HG03103 (cell line): ENCODE measurements at regions not wholly inside any gene's neighbourhood (a gene's known extent, or its start where the extent isn't known, plus 50 kb on each side); places are given as distances from the start of the nearest gene placed in this dataset.

Experiments used
- ATAC-seq: cut with Tn5 transposase; IDR thresholded peaks from one replicate; pipeline ENCODE4 v1.9.1; 2021; ENCODE audit warnings: low read depth; ENCODE audit not compliant: unreplicated experiment

- ATAC-seq: no peak
Measured at GRCh38 chr16:13542284-13542683, 377.7 kb upstream of the ERCC4 start.

GRCh38 chr16:13543850-13544249, 376.1 kb upstream of the ERCC4 start:
- no peak for ATAC-seq

DNA sequence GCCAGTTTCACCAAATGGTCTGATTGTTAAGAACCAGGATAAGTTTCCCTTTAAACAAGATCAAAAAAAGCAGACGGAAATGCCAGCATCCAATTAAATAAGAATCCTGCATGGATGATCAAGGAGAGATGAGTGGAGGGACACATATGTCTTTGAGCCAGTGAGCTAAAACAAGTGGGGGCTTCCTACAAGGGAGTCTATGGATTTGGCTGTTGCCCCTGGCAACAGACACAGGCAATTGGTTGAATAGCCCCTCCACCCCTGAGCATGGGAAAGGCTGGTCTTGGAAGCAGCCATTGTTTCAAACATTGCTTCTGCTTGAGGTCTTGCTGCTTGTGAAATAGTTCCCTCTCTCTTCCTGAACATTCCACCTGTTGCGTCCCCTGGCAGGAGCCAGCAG, 374.7 kb upstream of the ERCC4 start:
- ATAC-seq: no peak

GRCh38 chr16:13550254-13550653, 369.7 kb upstream of the ERCC4 start:
- no peak for ATAC-seq

DNA sequence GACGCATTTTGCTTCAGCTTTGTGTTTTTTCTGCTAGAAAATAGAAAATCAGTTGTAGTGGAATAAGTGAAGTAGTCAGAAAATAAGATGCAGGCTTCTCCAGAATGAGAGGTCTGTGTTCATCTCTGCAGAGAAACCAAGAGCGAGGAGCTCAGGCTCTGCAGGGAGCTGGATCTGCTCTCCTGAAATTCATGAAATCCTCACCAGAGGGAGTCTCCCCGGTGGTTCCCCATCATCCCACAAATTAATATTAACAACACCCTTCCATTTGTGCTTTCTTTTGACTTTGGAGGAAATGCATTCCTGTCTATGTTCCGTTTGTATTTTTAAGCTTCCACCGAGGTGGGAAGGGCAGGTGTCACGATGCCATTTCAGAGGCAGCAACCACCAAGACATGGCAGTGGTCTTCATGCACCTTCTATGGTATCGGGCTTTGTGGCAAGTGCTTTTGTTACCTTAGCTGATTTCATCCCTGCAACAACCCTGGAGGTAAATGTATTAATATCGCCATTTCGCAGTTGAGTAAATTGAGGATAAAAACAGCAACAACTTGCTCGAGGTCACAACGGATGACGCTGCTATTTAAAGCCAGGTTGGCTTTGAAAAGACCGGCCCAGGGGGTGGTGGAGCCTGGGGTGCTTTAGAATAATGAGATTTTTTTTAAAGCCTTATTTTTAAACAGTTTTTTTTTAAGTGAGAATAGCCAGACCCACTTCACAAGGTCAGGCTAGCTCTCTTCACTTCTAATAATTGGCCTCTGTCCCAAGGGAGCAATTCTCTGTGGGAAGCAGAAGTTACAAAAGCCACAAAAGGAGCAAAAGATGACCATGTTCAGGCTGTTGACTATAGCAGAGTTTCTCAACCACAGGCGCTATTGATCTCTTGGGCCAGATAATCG, 367.6 kb upstream of the ERCC4 start:
- no peak for ATAC-seq

- ATAC-seq: no peak
Measured at GRCh38 chr16:13552960-13553257, 367.0 kb upstream of the ERCC4 start.

GRCh38 chr16:13553453-13553985, 366.4 kb upstream of the ERCC4 start:
- no peak for ATAC-seq

- ATAC-seq: no peak
Measured at GRCh38 chr16:13554005-13554404, 365.9 kb upstream of the ERCC4 start.

GRCh38 chr16:13554643-13555042, 365.3 kb upstream of the ERCC4 start:
- ATAC-seq: no peak

GRCh38 chr16:13557418-13557817, 362.5 kb upstream of the ERCC4 start:
- no peak for ATAC-seq

DNA sequence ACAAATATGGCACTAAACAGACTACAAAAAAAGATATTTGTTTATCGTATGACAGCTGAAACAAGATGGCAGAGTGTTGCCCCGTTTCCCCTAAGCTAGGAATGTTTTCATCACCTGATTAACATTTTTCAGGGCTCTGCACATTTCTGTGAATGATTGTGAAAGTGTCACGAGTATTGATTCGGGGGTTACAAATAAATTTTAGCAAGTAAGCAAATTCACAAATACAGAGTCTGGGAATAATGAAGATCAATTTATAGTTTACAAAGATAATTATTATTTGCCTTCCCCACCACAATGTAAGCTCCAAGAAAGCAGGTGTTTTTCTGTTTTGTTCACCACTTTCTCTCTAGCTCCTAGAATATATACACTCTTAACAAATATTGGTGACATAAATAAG, 361.2 kb upstream of the ERCC4 start:
- no peak for ATAC-seq

DNA sequence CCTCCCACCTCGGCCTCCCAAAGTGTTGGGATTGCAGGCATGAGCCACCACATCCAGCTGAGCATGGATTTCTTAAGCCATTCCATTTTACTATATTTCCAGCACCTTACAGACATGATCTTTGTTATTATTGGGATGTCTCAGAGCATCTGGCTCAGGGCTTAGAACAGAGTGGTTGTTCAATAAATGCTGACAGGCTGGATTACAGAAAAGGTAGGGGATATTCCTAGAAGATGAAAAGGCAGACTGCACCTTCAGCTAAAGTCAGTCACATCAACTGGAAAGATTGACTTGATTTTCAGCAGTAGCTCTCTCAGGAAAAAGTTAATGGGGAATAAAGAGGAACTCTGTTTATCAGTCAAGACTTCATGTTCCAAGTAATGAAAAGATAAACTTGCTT, 360.3 kb upstream of the ERCC4 start:
- no peak for ATAC-seq

GRCh38 chr16:13560151-13560550, 359.8 kb upstream of the ERCC4 start:
- ATAC-seq: no peak

- no peak for ATAC-seq
Measured at GRCh38 chr16:13561291-13562070, 358.5 kb upstream of the ERCC4 start.

- no peak for ATAC-seq
Measured at GRCh38 chr16:13568803-13569202, 351.2 kb upstream of the ERCC4 start.

DNA sequence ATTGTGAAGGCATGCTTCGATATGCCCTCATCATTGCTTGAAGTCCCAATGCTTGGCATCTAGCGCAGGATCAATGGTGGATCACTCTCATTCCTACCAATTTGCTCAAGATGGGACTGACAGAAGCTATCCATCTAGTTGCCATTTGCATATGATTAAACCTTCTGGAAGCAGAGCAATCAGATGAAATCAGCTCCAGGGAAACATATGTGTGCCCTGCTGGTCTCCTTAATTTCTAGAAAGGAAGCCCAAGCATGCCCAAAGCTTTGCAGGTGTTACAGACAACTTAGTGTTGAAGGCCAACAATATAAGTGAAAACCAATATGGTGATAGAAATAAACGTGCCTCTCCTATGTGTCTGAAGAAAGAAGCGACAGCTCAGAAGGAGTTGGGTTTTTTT, 350.0 kb upstream of the ERCC4 start:
- ATAC-seq: no peak

- ATAC-seq: no peak
Measured at GRCh38 chr16:13571036-13571435, 348.9 kb upstream of the ERCC4 start.

DNA sequence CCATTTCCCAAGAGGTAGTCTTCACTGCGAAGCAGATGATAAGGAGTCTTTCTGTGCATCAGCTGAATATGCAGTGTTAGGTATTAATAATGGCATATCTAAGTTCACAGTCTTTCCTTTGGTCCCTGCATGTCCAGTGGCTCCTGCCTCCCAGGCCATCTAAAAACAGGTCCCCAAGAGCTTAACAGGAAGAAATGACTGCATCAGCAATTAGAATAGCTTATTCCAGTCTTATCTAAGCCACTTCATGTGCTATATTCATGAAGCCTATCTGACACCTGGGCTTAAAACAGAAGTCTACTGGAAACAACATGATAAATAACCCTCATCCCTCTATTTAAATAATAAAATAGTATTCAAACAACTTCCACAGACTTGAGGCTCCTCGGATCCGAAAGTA, 346.1 kb upstream of the ERCC4 start:
- ATAC-seq: no peak

GRCh38 chr16:13586051-13586450, 333.9 kb upstream of the ERCC4 start:
- ATAC-seq: no peak

DNA sequence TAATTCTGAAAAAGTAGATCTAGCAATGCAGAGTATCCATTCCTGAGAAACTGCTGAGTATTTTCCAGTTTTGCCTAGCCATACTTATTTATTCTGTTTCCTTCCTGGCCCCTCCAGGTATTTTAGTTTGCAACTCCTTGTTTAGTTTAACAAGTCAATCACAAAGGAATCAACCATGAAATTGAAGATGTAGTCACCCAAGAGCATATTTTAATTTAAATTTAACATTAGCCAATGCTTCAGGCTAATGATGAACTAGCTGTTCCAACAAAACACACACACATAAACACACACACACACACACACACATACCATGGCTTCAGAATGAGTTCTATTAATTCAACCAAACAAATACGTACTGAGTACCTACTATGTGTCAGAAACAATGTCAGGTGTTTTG, 332.8 kb upstream of the ERCC4 start:
- ATAC-seq: no peak

DNA sequence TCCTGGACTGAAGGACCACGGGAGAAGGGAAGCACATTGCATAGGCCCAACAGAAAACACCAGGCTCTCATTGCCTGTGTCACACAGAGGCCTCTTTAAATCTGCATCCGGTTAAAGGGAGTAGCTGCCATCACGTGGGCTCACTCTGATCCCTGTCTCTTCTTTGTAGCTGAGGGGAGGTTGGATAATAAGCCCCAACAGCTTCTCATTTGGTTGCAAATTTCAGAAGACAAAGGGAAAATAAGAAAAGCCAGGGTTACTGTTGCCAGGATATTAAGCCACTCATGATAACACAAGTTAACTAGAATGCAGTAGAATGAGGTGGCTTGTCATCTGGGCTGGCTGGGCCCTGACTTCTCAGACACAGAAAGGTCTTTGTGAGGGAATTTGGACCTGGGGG, 325.1 kb upstream of the ERCC4 start:
- no peak for ATAC-seq

DNA sequence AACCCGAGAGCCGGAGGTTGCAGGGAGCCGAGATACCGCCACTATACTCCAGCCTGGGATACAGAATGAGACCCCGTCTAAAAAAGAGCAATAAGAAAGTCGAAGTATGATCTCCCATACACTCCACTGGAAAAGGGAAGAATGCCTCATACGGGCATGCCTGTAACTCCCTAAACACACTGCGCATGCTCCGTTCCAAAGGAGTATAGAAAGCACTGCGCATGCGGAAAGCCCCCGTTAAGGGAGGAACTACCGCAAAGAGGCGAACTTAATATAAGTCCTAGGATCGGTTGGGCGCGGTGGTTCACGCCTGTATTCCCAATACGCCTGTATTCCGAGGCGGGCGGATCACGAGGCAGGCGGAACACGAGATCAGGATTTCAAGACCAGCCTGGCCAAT, 313.1 kb upstream of the ERCC4 start:
- ATAC-seq: no peak
